VCaP (cell line): ENCODE measurements at regions not wholly inside any gene's neighbourhood (a gene's known extent, or its start where the extent isn't known, plus 50 kb on each side); places are given as distances from the start of the nearest gene placed in this dataset.

Source experiments
- H3K27ac ChIP-seq: fragments of 450-650 bp; 2 replicates; pipeline ENCODE4 v1.5.1; 2017
- CTCF ChIP-seq: fragments of 450-650 bp; conservative IDR thresholded peaks from 2 replicates; pipeline ENCODE4 v1.5.1; 2017; ENCODE audit warnings: mild to moderate bottlenecking, moderate library complexity

GRCh38 chr20:58069796-58070663, 158.4 kb downstream of the ANKRD60 start:
- no peak for TF ChIP-seq CTCF
- no peak overlapping the region; the same call in 1 of the 2 replicates for H3K27ac ChIP-seq

GRCh38 chr20:58069207-58069606, 159.2 kb downstream of the ANKRD60 start:
- H3K27ac ChIP-seq = no peak overlapping the region
- no peak for TF ChIP-seq CTCF

GRCh38 chr20:58065508-58066361, 162.7 kb downstream of the ANKRD60 start:
- no peak overlapping the region for H3K27ac ChIP-seq
- TF ChIP-seq CTCF = no peak

- H3K27ac ChIP-seq = no peak overlapping the region
- TF ChIP-seq CTCF = no peak
Observed at GRCh38 chr20:58064411-58065010, 163.9 kb downstream of the ANKRD60 start.

- H3K27ac ChIP-seq = no peak overlapping the region
- no peak for TF ChIP-seq CTCF
Observed at GRCh38 chr20:58059260-58059544, 169.3 kb downstream of the ANKRD60 start.

- no peak overlapping the region for H3K27ac ChIP-seq
Observed at GRCh38 chr20:58058421-58059259, 169.8 kb downstream of the ANKRD60 start.

More at GRCh38 chr20:58058421-58059259, 169.8 kb downstream of the ANKRD60 start:
- no peak for TF ChIP-seq CTCF
